GM23248 (cell line): ENCODE measurements at regions not wholly inside any gene's neighbourhood (a gene's known extent, or its start where the extent isn't known, plus 50 kb on each side); places are given as distances from the start of the nearest gene placed in this dataset.

Experiments used
- DNase-seq: peaks from one replicate; pipeline ENCODE4 v3.0.0-alpha.2; 2015
- H2AFZ ChIP-seq: fragments of 200-600 bp; sonication (generic); 2 replicates; pipeline ENCODE4 v1.6.1; 2016; ENCODE audit warnings: antibody characterized with exemption
- H3F3A ChIP-seq: fragments of 200-600 bp; sonication (generic); 2 replicates; pipeline ENCODE4 v1.6.1; 2016; ENCODE audit warnings: mild to moderate bottlenecking, antibody characterized with exemption, mixed run types; ENCODE audit not compliant: insufficient read depth
- H3K27ac ChIP-seq: fragments of 200-600 bp; sonication (generic); 2 replicates; pipeline ENCODE4 v1.5.1; 2016; ENCODE audit warnings: mild to moderate bottlenecking
- H3K27me3 ChIP-seq: fragments of 200-600 bp; sonication (generic); replicated peaks from 2 replicates; pipeline ENCODE4 v1.6.1; 2016; ENCODE audit warnings: mild to moderate bottlenecking; ENCODE audit not compliant: insufficient read depth
- H3K36me3 ChIP-seq: fragments of 200-600 bp; sonication (generic); 2 replicates; pipeline ENCODE4 v1.6.1; 2016; ENCODE audit warnings: low read depth, mild to moderate bottlenecking
- H3K4me1 ChIP-seq: fragments of 200-600 bp; sonication (generic); 2 replicates; pipeline ENCODE4 v1.6.1; 2016; ENCODE audit warnings: mild to moderate bottlenecking; ENCODE audit not compliant: insufficient read depth
- H3K4me2 ChIP-seq: fragments of 200-600 bp; sonication (generic); one replicate; pipeline ENCODE4 v1.6.1; 2016; ENCODE audit warnings: mild to moderate bottlenecking; ENCODE audit not compliant: unreplicated experiment
- H3K4me3 ChIP-seq: fragments of 200-600 bp; sonication (generic); 2 replicates; pipeline ENCODE4 v1.5.1; 2016; ENCODE audit warnings: mild to moderate bottlenecking
- H3K79me2 ChIP-seq: fragments of 200-600 bp; sonication (generic); 2 replicates; pipeline ENCODE4 v1.6.1; 2016; ENCODE audit warnings: mild to moderate bottlenecking; ENCODE audit not compliant: insufficient read depth
- H3K9ac ChIP-seq: fragments of 200-600 bp; sonication (generic); 2 replicates; pipeline ENCODE4 v1.6.1; 2016; ENCODE audit warnings: mild to moderate bottlenecking
- H3K9me2 ChIP-seq: fragments of 200-600 bp; sonication (generic); 2 replicates; pipeline ENCODE4 v1.6.1; 2016; ENCODE audit warnings: mixed run types, mild to moderate bottlenecking, moderate library complexity; ENCODE audit not compliant: insufficient read depth
- H3K9me3 ChIP-seq: fragments of 200-600 bp; sonication (generic); one replicate; pipeline ENCODE4 v1.6.1; 2017; ENCODE audit warnings: low read depth
- H4K20me1 ChIP-seq: fragments of 200-600 bp; sonication (generic); 2 replicates; pipeline ENCODE4 v1.6.0; 2016; ENCODE audit not compliant: insufficient read depth
- EZH2 ChIP-seq: fragments of 200-600 bp; sonication (generic); IDR thresholded peaks from 2 replicates; pipeline ENCODE4 v1.6.1; 2018; ENCODE audit warnings: antibody characterized with exemption, mild to moderate bottlenecking; ENCODE audit not compliant: insufficient read depth, poor library complexity, severe bottlenecking
- EZH2phosphoT487 ChIP-seq: fragments of 200-600 bp; sonication (generic); IDR thresholded peaks from 2 replicates; pipeline ENCODE4 v1.6.1; 2018; ENCODE audit warnings: antibody characterized with exemption, moderate library complexity, mild to moderate bottlenecking, low read depth; ENCODE audit not compliant: insufficient read depth
- WGBS, 2 experiments: methylation state at CpG; one replicate each; pipeline ENCODE4 v1.1.6; 2015 to 2017; ENCODE audit warnings: low lambda C conversion rate in 2 of 2, low coverage in 1 of 2; ENCODE audit errors: missing lambda C conversion rate in 2 of 2; 5-methylcytosine and 5-hydroxymethylcytosine counted together
- in situ Hi-C: fragments of 300-500 bp; cut with MboI; formaldehyde crosslinking; loops from 2 replicates; pipeline ENCODE4 v1.15.0; 2020

DNA sequence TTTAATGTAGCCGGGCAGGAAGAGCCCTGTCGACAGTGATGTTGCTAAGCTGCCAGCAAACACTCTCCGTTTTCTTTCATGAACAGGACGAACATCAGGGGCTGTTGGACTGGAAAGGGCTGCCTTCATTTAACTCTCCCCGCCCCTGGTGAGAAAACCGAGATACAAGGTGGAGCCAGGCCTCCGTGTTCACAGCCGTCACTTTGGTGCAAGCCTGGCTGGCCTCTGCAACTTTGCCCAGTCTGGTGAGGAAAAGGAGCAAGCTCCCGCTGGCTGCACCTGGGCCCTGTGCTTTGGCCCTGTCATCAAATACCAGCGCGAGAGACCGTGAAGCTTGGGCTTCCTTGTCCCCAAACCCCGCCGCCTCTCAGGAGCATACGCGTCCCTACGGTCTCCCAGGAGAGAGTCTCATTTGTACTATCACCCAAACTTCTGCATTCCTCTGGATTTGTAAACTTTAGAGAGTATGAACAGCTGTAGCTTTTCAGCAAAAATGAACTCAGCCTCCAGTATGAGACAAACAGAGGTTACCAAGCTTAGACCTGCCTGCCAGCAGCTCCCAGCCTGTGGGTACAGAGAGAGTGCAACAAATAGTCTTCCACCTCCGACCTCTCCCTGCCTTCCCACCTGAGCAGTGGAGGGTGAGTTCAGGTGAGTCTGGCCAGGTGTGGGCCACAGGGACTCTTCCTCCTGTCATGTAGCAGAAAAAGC, 445.3 kb upstream of the MGMT start:
- 70 to 74% methylated on average over 18 of the region's 18 CpGs for WGBS, 2 experiments
- no peaks in the 10 kb centered on the region for H3K79me2 ChIP-seq
- no peak overlapping the region for H3K4me3 ChIP-seq

DNA sequence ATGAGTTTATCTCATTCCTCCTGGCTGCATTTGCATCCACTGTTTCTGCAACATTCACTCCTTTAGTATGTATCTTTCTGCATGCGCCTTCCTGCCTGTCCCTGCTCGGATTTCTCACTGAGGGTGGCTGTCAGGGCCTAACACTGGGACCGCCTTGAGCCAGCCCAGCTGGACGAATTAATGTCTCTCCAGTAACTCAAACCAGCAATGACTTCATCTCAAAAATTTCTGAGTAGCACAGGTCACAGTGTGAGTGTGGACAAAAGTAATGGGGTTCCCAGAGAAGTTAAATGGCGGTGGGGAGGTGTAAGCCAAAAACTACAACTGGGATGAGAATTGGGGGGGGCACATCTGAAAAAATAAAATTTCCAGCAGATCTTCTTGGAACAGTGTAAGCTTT, 444.0 kb upstream of the MGMT start:
- DNase-seq: no peak
- Histone ChIP-seq H3K79me2 (no peaks in the 10 kb centered on the region), H3K27me3 (no peaks in the 10 kb centered on the region)

More for the DNA sequence above, 445.3 kb upstream of the MGMT start:
- no peak for DNase-seq
- Histone ChIP-seq H3K27me3 (no peaks in the 10 kb centered on the region), H3F3A (no peaks in the 10 kb centered on the region), H2AFZ (no peak overlapping the region), H3K9me2 (no peaks in the 10 kb centered on the region), H3K36me3 (no peaks in the 10 kb centered on the region), H3K27ac (no peak overlapping the region), H3K9ac (no peak overlapping the region), H3K4me2 (no peak overlapping the region), H3K4me1 (no peaks in the 10 kb centered on the region), H4K20me1 (no peaks in the 10 kb centered on the region), H3K9me3 (no peaks in the 10 kb centered on the region)
- TF ChIP-seq EZH2phosphoT487 (no peak), EZH2 (no peak)
- in situ Hi-C loops: no loop called here

DNA sequence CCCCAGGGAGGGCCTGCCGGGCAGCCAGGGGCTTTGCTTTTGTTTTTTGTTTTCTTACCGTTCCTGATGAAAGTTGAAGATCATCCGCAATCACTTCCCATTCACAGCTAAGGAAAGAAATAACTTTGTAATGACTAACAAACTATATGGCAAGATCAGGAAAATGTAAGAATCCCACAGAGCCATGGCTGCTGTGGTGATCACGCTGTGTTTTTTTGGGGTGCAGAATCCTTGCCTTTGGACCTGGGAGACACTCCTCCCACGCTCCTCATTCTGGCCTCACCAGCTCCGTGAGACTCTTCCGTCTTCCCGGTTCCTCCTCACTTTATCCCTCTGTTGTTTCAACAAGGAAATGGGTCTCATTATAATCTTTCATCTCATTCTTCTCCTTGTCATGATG, 443.0 kb upstream of the MGMT start:
- in situ Hi-C loops: no loop called here
- H3K9me3 ChIP-seq: no peaks in the 10 kb centered on the region
- no peaks in the 10 kb centered on the region for H3K36me3 ChIP-seq
- H2AFZ ChIP-seq: no peak overlapping the region
- 74% methylated on average over 8 of the region's 8 CpGs for WGBS, 2 experiments
- H3K27ac ChIP-seq: no peak overlapping the region
- TF ChIP-seq EZH2 (no peak), EZH2phosphoT487 (no peak)
- H3K4me3 ChIP-seq: no peak overlapping the region
- no peaks in the 10 kb centered on the region for H3K27me3 ChIP-seq
- no peaks in the 10 kb centered on the region for H3F3A ChIP-seq
- H3K79me2 ChIP-seq: no peaks in the 10 kb centered on the region
- no peaks in the 10 kb centered on the region for H3K9me2 ChIP-seq
- no peaks in the 10 kb centered on the region for H4K20me1 ChIP-seq
- H3K9ac ChIP-seq: no peak overlapping the region
- DNase-seq: no peak
- H3K4me2 ChIP-seq: no peak overlapping the region
- H3K4me1 ChIP-seq: no peaks in the 10 kb centered on the region

More for the DNA sequence above, 444.0 kb upstream of the MGMT start:
- H3K4me2 ChIP-seq: no peak overlapping the region
- WGBS, 2 experiments: 23 to 31% methylated on average over 5 of the region's 5 CpGs
- in situ Hi-C loops: no loop called here
- no peak overlapping the region for H3K4me3 ChIP-seq
- no peak overlapping the region for H3K27ac ChIP-seq
- no peaks in the 10 kb centered on the region for H3K9me2 ChIP-seq
- no peaks in the 10 kb centered on the region for H3K9me3 ChIP-seq
- TF ChIP-seq EZH2 (no peak), EZH2phosphoT487 (no peak)
- no peaks in the 10 kb centered on the region for H3K36me3 ChIP-seq
- no peak overlapping the region for H3K9ac ChIP-seq
- no peaks in the 10 kb centered on the region for H4K20me1 ChIP-seq
- H3K4me1 ChIP-seq: no peaks in the 10 kb centered on the region
- no peak overlapping the region for H2AFZ ChIP-seq
- no peaks in the 10 kb centered on the region for H3F3A ChIP-seq

DNA sequence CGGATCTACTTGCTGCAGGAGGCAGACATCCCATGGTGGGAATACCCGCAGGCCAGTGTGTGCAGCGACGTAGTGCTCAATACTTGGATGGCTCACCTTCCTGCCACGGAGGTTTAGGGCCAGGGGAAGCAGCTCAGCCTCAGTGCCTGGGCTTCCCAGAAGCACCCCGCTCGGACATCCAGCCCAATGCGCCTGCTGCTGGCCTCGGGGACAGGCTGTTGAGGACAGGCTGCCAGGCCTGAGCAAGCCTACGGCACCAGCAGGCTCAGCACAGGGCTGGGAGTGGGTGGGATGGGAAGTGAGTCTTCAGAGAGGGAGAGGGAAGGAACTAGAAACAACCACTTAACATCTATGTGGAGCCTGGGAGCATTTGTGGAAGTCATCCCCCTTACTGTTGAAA, 441.3 kb upstream of the MGMT start:
- Histone ChIP-seq H3K9ac (no peak overlapping the region), H3F3A (no peaks in the 10 kb centered on the region), H3K9me3 (no peaks in the 10 kb centered on the region), H3K27ac (no peak overlapping the region), H3K9me2 (no peaks in the 10 kb centered on the region), H3K4me1 (no peaks in the 10 kb centered on the region), H3K27me3 (no peaks in the 10 kb centered on the region), H3K4me2 (no peak overlapping the region), H4K20me1 (no peaks in the 10 kb centered on the region), H3K79me2 (no peaks in the 10 kb centered on the region), H2AFZ (no peak overlapping the region), H3K4me3 (no peak overlapping the region), H3K36me3 (no peaks in the 10 kb centered on the region)
- in situ Hi-C loops: loop anchor here (25.0 kb wide), 1 partner anchor 937 kb away; the partner anchor contains the start of gene EBF3
- 53 to 58% methylated on average over 10 of the region's 10 CpGs for WGBS, 2 experiments
- no peak for DNase-seq
- TF ChIP-seq EZH2phosphoT487 (no peak), EZH2 (no peak)

DNA sequence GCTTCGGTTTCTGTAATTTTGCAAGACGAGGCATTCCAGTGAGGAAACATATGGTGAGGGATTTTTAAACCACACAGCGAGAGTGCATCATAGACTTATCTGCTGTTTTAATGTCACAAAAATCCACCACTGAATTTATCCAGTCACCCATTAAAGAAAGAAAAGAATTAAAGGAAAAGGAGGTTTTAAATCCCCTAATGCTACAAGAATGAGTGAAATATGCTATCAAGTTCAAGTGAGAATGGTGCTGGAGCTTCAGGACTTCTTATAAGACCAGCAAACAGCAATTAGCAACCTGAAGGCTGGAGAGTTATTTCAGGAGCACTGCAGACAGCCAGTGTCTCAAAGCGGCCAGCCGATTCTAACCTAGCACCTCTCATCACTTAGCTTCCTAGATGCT, 439.1 kb upstream of the MGMT start:
- 56 to 61% methylated on average over 5 of the region's 5 CpGs for WGBS, 2 experiments
- in situ Hi-C loops: loop anchor here (25.0 kb wide), 1 partner anchor 934 kb away; the partner anchor contains the start of gene EBF3
- H3F3A ChIP-seq: no peaks in the 10 kb centered on the region

More for the DNA sequence above, 439.1 kb upstream of the MGMT start:
- 0 out of 2 replicates have a peak, but pooled peaks cover 8% of the 10 kb centered on the region for H3K27me3 ChIP-seq
- no peaks in the 10 kb centered on the region for H3K9me2 ChIP-seq
- no peak overlapping the region for H3K9ac ChIP-seq
- no peaks in the 10 kb centered on the region for H3K79me2 ChIP-seq
- H3K4me1 ChIP-seq: no peaks in the 10 kb centered on the region
- H3K4me3 ChIP-seq: no peak overlapping the region
- TF ChIP-seq EZH2 (no peak), EZH2phosphoT487 (no peak)
- H3K9me3 ChIP-seq: no peaks in the 10 kb centered on the region
- no peak overlapping the region for H3K27ac ChIP-seq
- H4K20me1 ChIP-seq: no peaks in the 10 kb centered on the region
- H2AFZ ChIP-seq: no peak overlapping the region
- DNase-seq: no peak
- H3K4me2 ChIP-seq: no peak overlapping the region
- no peaks in the 10 kb centered on the region for H3K36me3 ChIP-seq
